ENCODE measurements at regions not wholly inside any gene's neighbourhood (a gene's known extent, or its start where the extent isn't known, plus 50 kb on each side); places are given as distances from the start of the nearest gene placed in this dataset.

- DNase-seq (ENCODE audit: low read depth) = no peak
- no peak for TF ChIP-seq CTCF (conservative IDR thresholded peaks at IDR 0.05; ENCODE audit: control insufficient read depth, insufficient read depth, low read depth, low read length)
- H3K4me3 ChIP-seq (ENCODE audit: control insufficient read depth, low read depth, low read length) = no peak overlapping the region
Measured at GRCh38 chr6:81084776-81085430, 667.6 kb downstream of the TENT5A start.

- TF ChIP-seq CTCF (conservative IDR thresholded peaks at IDR 0.05; ENCODE audit: control insufficient read depth, insufficient read depth, low read depth, low read length) = peak; percentile 59
- peak; percentile 17 for DNase-seq (ENCODE audit: low read depth)
- H3K4me3 ChIP-seq (ENCODE audit: control insufficient read depth, low read depth, low read length) = no peak overlapping the region
Measured at GRCh38 chr6:81075974-81076373, 676.5 kb downstream of the TENT5A start.

GRCh38 chr6:81073318-81073717 lies 679.2 kb downstream of the TENT5A start:
- no peak for DNase-seq (ENCODE audit: low read depth)
- TF ChIP-seq CTCF (conservative IDR thresholded peaks at IDR 0.05; ENCODE audit: control insufficient read depth, insufficient read depth, low read depth, low read length) = no peak
- H3K4me3 ChIP-seq (ENCODE audit: control insufficient read depth, low read depth, low read length) = no peak overlapping the region

- DNase-seq (ENCODE audit: low read depth) = no peak
- no peak overlapping the region for H3K4me3 ChIP-seq (ENCODE audit: control insufficient read depth, low read depth, low read length)
- no peak for TF ChIP-seq CTCF (conservative IDR thresholded peaks at IDR 0.05; ENCODE audit: control insufficient read depth, insufficient read depth, low read depth, low read length)
Measured at GRCh38 chr6:81071121-81071520, 681.4 kb downstream of the TENT5A start.

- no peak for DNase-seq (ENCODE audit: low read depth)
- TF ChIP-seq CTCF (conservative IDR thresholded peaks at IDR 0.05; ENCODE audit: control insufficient read depth, insufficient read depth, low read depth, low read length) = no peak
Measured at GRCh38 chr6:81067057-81067456, 685.4 kb downstream of the TENT5A start.

GRCh38 chr6:81063891-81064290 lies 688.6 kb downstream of the TENT5A start:
- no peak for TF ChIP-seq CTCF (conservative IDR thresholded peaks at IDR 0.05; ENCODE audit: control insufficient read depth, insufficient read depth, low read depth, low read length)
- no peak for DNase-seq (ENCODE audit: low read depth)

More at GRCh38 chr6:81067057-81067456, 685.4 kb downstream of the TENT5A start:
- H3K4me3 ChIP-seq (ENCODE audit: control insufficient read depth, low read depth, low read length) = no peak overlapping the region

GRCh38 chr6:81054036-81054435 lies 698.4 kb downstream of the TENT5A start:
- H3K4me3 ChIP-seq (ENCODE audit: control insufficient read depth, low read depth, low read length) = no peak overlapping the region
- DNase-seq (ENCODE audit: low read depth) = no peak
- no peak for TF ChIP-seq CTCF (conservative IDR thresholded peaks at IDR 0.05; ENCODE audit: control insufficient read depth, insufficient read depth, low read depth, low read length)

More at GRCh38 chr6:81063891-81064290, 688.6 kb downstream of the TENT5A start:
- no peak overlapping the region for H3K4me3 ChIP-seq (ENCODE audit: control insufficient read depth, low read depth, low read length)
